Muscle of leg (tissue), 3 donors: ENCODE measurements at regions not wholly inside any gene's neighbourhood (a gene's known extent, or its start where the extent isn't known, plus 50 kb on each side); places are given as distances from the start of the nearest gene placed in this dataset.

Source experiments
- DNase-seq: peaks from one replicate; pipeline ENCODE4 v3.0.0; 2013
- H3K27ac ChIP-seq: one replicate; pipeline ENCODE4 v1.5.1; 2013; ENCODE audit warnings: mild to moderate bottlenecking, low read length, control low read depth
- H3K27me3 ChIP-seq: one replicate; pipeline ENCODE4 v1.6.1; 2013; ENCODE audit warnings: low read length; ENCODE audit not compliant: control insufficient read depth, insufficient read depth
- H3K36me3 ChIP-seq: one replicate; pipeline ENCODE4 v1.6.1; 2013; ENCODE audit warnings: low read length; ENCODE audit not compliant: control insufficient read depth, insufficient read depth
- H3K4me1 ChIP-seq: one replicate; pipeline ENCODE4 v1.6.1; 2013; ENCODE audit warnings: low read length; ENCODE audit not compliant: control insufficient read depth, insufficient read depth
- H3K4me3 ChIP-seq: one replicate; pipeline ENCODE4 v1.5.1; 2013; ENCODE audit warnings: low read length, control low read depth
- H3K9me3 ChIP-seq: replicated peaks from 2 replicates; pipeline ENCODE4 v1.6.1; 2013; ENCODE audit warnings: low read depth, low read length; ENCODE audit not compliant: control insufficient read depth
- WGBS: methylation state at CpG from one replicate; pipeline ENCODE4 v1.1.5; 2013; ENCODE audit warnings: missing lambda C conversion rate; ENCODE audit not compliant: insufficient coverage; 5-methylcytosine and 5-hydroxymethylcytosine counted together

- no peak for DNase-seq
- Histone ChIP-seq H3K4me3 (no peak overlapping the region), H3K27me3 (no peaks in the 10 kb centered on the region), H3K4me1 (peaks cover 2% of the 10 kb centered on the region), H3K27ac (no peak overlapping the region), H3K36me3 (no peaks in the 10 kb centered on the region), H3K9me3 (no peaks in the 10 kb centered on the region)
- WGBS, result no CpG with 5 or more reads among the region's 3 CpGs
Observed at GRCh38 chr2:212945526-212945925, 205.9 kb downstream of the IKZF2 start.

- no peaks in the 10 kb centered on the region for H3K27me3 ChIP-seq
- H3K27ac ChIP-seq, result no peak overlapping the region
- WGBS, result 60% methylated on average over 1 of the region's 3 CpGs
- H3K36me3 ChIP-seq, result no peaks in the 10 kb centered on the region
- H3K4me1 ChIP-seq, result peaks cover 2% of the 10 kb centered on the region
- no peak for DNase-seq
- H3K4me3 ChIP-seq, result no peak overlapping the region
- H3K9me3 ChIP-seq, result no peaks in the 10 kb centered on the region
Observed at GRCh38 chr2:212943351-212943750, 208.1 kb downstream of the IKZF2 start.

- Histone ChIP-seq H3K36me3 (no peaks in the 10 kb centered on the region), H3K4me1 (peaks cover 2% of the 10 kb centered on the region), H3K27me3 (no peaks in the 10 kb centered on the region), H3K4me3 (no peak overlapping the region), H3K9me3 (no peaks in the 10 kb centered on the region), H3K27ac (no peak overlapping the region)
- DNase-seq, result no peak
- 50% methylated on average over 1 of the region's 2 CpGs for WGBS
Observed at GRCh38 chr2:212941361-212941760, 210.1 kb downstream of the IKZF2 start.

GRCh38 chr2:212940816-212941215, 210.6 kb downstream of the IKZF2 start:
- no peaks in the 10 kb centered on the region for H3K27me3 ChIP-seq
- 0% methylated on average over 1 of the region's 2 CpGs for WGBS
- peaks cover 2% of the 10 kb centered on the region for H3K4me1 ChIP-seq
- no peak overlapping the region for H3K4me3 ChIP-seq
- H3K36me3 ChIP-seq, result no peaks in the 10 kb centered on the region
- no peaks in the 10 kb centered on the region for H3K9me3 ChIP-seq
- H3K27ac ChIP-seq, result no peak overlapping the region
- DNase-seq, result peak; percentile 51

- Histone ChIP-seq H3K27me3 (no peaks in the 10 kb centered on the region), H3K9me3 (no peaks in the 10 kb centered on the region), H3K4me3 (no peak overlapping the region), H3K27ac (no peak overlapping the region), H3K4me1 (peaks cover 2% of the 10 kb centered on the region), H3K36me3 (no peaks in the 10 kb centered on the region)
- DNase-seq, result no peak
- WGBS, result no CpG with 5 or more reads among the region's 8 CpGs
Observed at GRCh38 chr2:212939777-212940531, 211.5 kb downstream of the IKZF2 start.

GRCh38 chr2:212938144-212938793, 213.1 kb downstream of the IKZF2 start:
- no peak overlapping the region for H3K4me3 ChIP-seq
- WGBS, result no CpG with 5 or more reads among the region's 7 CpGs

GRCh38 chr2:212936572-212936971, 214.8 kb downstream of the IKZF2 start:
- no peaks in the 10 kb centered on the region for H3K9me3 ChIP-seq
- no peaks in the 10 kb centered on the region for H3K27me3 ChIP-seq
- no peaks in the 10 kb centered on the region for H3K36me3 ChIP-seq
- WGBS, result 64% methylated on average over 8 of the region's 8 CpGs
- H3K4me1 ChIP-seq, result peaks cover 2% of the 10 kb centered on the region
- H3K4me3 ChIP-seq, result no peak overlapping the region
- peak; percentile 8 for DNase-seq
- no peak overlapping the region for H3K27ac ChIP-seq

More at GRCh38 chr2:212938144-212938793, 213.1 kb downstream of the IKZF2 start:
- no peaks in the 10 kb centered on the region for H3K27me3 ChIP-seq
- no peak for DNase-seq
- H3K36me3 ChIP-seq, result no peaks in the 10 kb centered on the region
- no peaks in the 10 kb centered on the region for H3K9me3 ChIP-seq
- peaks cover 2% of the 10 kb centered on the region for H3K4me1 ChIP-seq
- no peak overlapping the region for H3K27ac ChIP-seq

GRCh38 chr2:212935752-212936151, 215.7 kb downstream of the IKZF2 start:
- no peaks in the 10 kb centered on the region for H3K27me3 ChIP-seq
- H3K4me3 ChIP-seq, result no peak overlapping the region
- H3K27ac ChIP-seq, result no peak overlapping the region
- H3K36me3 ChIP-seq, result no peaks in the 10 kb centered on the region
- WGBS, result no CpG with 5 or more reads among the region's 4 CpGs
- peak; percentile 14 for DNase-seq
- peaks cover under 1% of the 10 kb centered on the region for H3K4me1 ChIP-seq
- H3K9me3 ChIP-seq, result no peaks in the 10 kb centered on the region

GRCh38 chr2:212931271-212931670, 220.1 kb downstream of the IKZF2 start:
- DNase-seq, result no peak
- 90% methylated on average over 5 of the region's 5 CpGs for WGBS
- H3K4me3 ChIP-seq, result no peak overlapping the region
- no peaks in the 10 kb centered on the region for H3K9me3 ChIP-seq
- H3K27me3 ChIP-seq, result no peaks in the 10 kb centered on the region
- H3K36me3 ChIP-seq, result no peaks in the 10 kb centered on the region
- no peak overlapping the region for H3K27ac ChIP-seq
- no peaks in the 10 kb centered on the region for H3K4me1 ChIP-seq

- no CpG with 5 or more reads among the region's 1 CpG for WGBS
Observed at GRCh38 chr2:212930556-212931260, 220.7 kb downstream of the IKZF2 start.

More at GRCh38 chr2:212930556-212931260, 220.7 kb downstream of the IKZF2 start:
- Histone ChIP-seq H3K4me3 (no peak overlapping the region), H3K27ac (no peak overlapping the region), H3K27me3 (no peaks in the 10 kb centered on the region), H3K4me1 (no peaks in the 10 kb centered on the region), H3K9me3 (no peaks in the 10 kb centered on the region), H3K36me3 (no peaks in the 10 kb centered on the region)
- DNase-seq, result no peak
